K562 (cell line): ENCODE measurements at regions not wholly inside any gene's neighbourhood (a gene's known extent, or its start where the extent isn't known, plus 50 kb on each side); places are given as distances from the start of the nearest gene placed in this dataset.
A peak's percentile ranks its signal among the peaks of the same experiment; 100 is the strongest.

Experiments
- ATAC-seq: fragments of 200-7000 bp; cut with Tn5 transposase; 3 replicates; pipeline ENCODE4 v1.9.1; 2020; ENCODE audit warnings: moderate library complexity
- BruUV-seq: library from RNA; stranded (reverse); fragments of 400-500 nt; replicated peaks from 2 replicates; lab custom pipeline; 2021; lab: Mats Ljungman, UMichigan
- CTCF ChIA-PET: fragments of 300-600 bp; formaldehyde crosslinking; extraction: SDS; loops from one replicate; lab custom pipeline; 2021; ENCODE audit warnings: low intra/inter-chr PET ratio; lab: Yijun Ruan, JAX
- POLR2A ChIA-PET: fragments of 300-600, 350-650 bp; sonication (Branson Sonifier 250); formaldehyde crosslinking; extraction: SDS; loops from one replicate; lab custom pipeline; 2021; ENCODE audit warnings: antibody characterized with exemption, inconsistent platforms; lab: Yijun Ruan, JAX
- DNase-seq, 4 experiments: peaks; one replicate each; pipeline versions ENCODE4 v3.0.0 to v3.0.0-alpha.2; 2011 to 2018; ENCODE audit warnings: low spot score in 3 of 4, mixed read lengths in 3 of 4; ENCODE audit errors: extremely low read depth in 1 of 4
- FAIRE-seq: peaks from 2 replicates; lab custom pipeline; 2011; peaks lifted over from hg19 to GRCh38; lab: Jason Lieb, UNC
- H2AFZ ChIP-seq: 2 replicates; pipeline ENCODE4 v1.6.0; 2011; ENCODE audit warnings: low read depth, low read length, control low read depth, inconsistent platforms
- H3K27ac ChIP-seq: fragments of 200-600 bp; 3 replicates; pipeline ENCODE4 v1.8.0; 2011; ENCODE audit warnings: low read depth, mild to moderate bottlenecking, control low read depth, inconsistent platforms, low read length, moderate library complexity, mixed read lengths; ENCODE audit errors: extremely low read depth
- H3K27me3 ChIP-seq, 2 experiments: fragments of 300-600 bp in 1 of 2; 2 replicates in 1 of 2; 3 replicates in 1 of 2; pipeline versions ENCODE4 v1.6.0 to v1.8.0; 2011; ENCODE audit warnings: inconsistent platforms in 2 of 2, low read length in 2 of 2, mild to moderate bottlenecking in 1 of 2, mixed read lengths in 1 of 2, moderate library complexity in 1 of 2; ENCODE audit not compliant: control insufficient read depth in 2 of 2, insufficient read depth in 2 of 2
- H3K36me3 ChIP-seq: fragments of 300-600 bp; 3 replicates; pipeline ENCODE4 v1.8.0; 2011; ENCODE audit warnings: mild to moderate bottlenecking, low read length, inconsistent platforms; ENCODE audit not compliant: control insufficient read depth, insufficient read depth
- H3K4me1 ChIP-seq, 2 experiments: fragments of 200-600 bp in 1 of 2; replicated peaks in 1 of 2; 2 replicates in 1 of 2; 3 replicates in 1 of 2; pipeline versions ENCODE4 v1.5.1 to v1.8.0; 2011; ENCODE audit warnings: inconsistent platforms in 2 of 2, low read length in 2 of 2, mild to moderate bottlenecking in 1 of 2, mixed read lengths in 1 of 2, moderate library complexity in 1 of 2; ENCODE audit not compliant: control insufficient read depth in 2 of 2, insufficient read depth in 2 of 2
- H3K4me2 ChIP-seq: 2 replicates; pipeline ENCODE4 v1.6.1; 2011; ENCODE audit warnings: low read length, control low read depth, inconsistent platforms, mixed read lengths; ENCODE audit not compliant: insufficient read depth
- H3K4me3 ChIP-seq: fragments of 200-600 bp; sonication (generic), shearing (Covaris generic); 2 replicates; pipeline ENCODE4 v1.5.1; 2016; ENCODE audit warnings: control low read depth, inconsistent platforms
- H3K79me2 ChIP-seq: fragments of 200-600 bp; 3 replicates; pipeline ENCODE4 v1.8.0; 2011; ENCODE audit warnings: low read length, inconsistent platforms; ENCODE audit not compliant: control insufficient read depth, insufficient read depth
- H3K9ac ChIP-seq, 2 experiments: 2 replicates each; pipeline versions ENCODE4 v1.6.0 to v1.6.1; 2011; ENCODE audit warnings: low read depth in 2 of 2, low read length in 2 of 2, control low read depth in 1 of 2, inconsistent platforms in 1 of 2, mild to moderate bottlenecking in 1 of 2, mixed read lengths in 1 of 2; ENCODE audit not compliant: insufficient read depth in 1 of 2
- H3K9me1 ChIP-seq: one replicate; pipeline ENCODE4 v1.6.0; 2011; ENCODE audit warnings: inconsistent platforms, mild to moderate bottlenecking, low read length, moderate library complexity; ENCODE audit not compliant: control insufficient read depth, insufficient read depth
- H3K9me3 ChIP-seq: replicated peaks from 2 replicates; pipeline ENCODE4 v1.5.1; 2011; ENCODE audit warnings: low read depth, low read length, inconsistent platforms; ENCODE audit not compliant: control insufficient read depth, insufficient read depth
- H4K20me1 ChIP-seq: replicated peaks from 2 replicates; pipeline ENCODE4 v1.6.1; 2011; ENCODE audit warnings: low read length, inconsistent platforms, mixed read lengths; ENCODE audit not compliant: control insufficient read depth, insufficient read depth
- CREBBP ChIP-seq: IDR thresholded peaks from one replicate; pipeline ENCODE4 v1.6.1; 2012; ENCODE audit warnings: low read depth, mild to moderate bottlenecking, control low read depth, inconsistent platforms, low read length
- DLX4 ChIP-seq: fragments of 250-450 bp; sonication (Bioruptor Pico); IDR thresholded peaks from 2 replicates; pipeline ENCODE4 v1.6.1; 2021; ENCODE audit warnings: mild to moderate bottlenecking
- FOXA3 ChIP-seq, 2 experiments: fragments of 450-650 bp in 1 of 2; sonication (generic) in 1 of 2; formaldehyde crosslinking; IDR thresholded peaks in 1 of 2; conservative IDR thresholded peaks in 1 of 2; 2 replicates each; pipeline versions ENCODE4 v1.4.0 to v1.8.0; 2020 to 2022; ENCODE audit warnings: mild to moderate bottlenecking in 2 of 2, missing genetic modification reagents in 1 of 2
- FOXK1 ChIP-seq: sonication (generic); formaldehyde crosslinking; IDR thresholded peaks from 2 replicates; pipeline ENCODE4 v1.8.0; 2022; ENCODE audit warnings: missing genetic modification reagents, mild to moderate bottlenecking, borderline replicate concordance
- ILK ChIP-seq: fragments of 450-650 bp; IDR thresholded peaks from 2 replicates; pipeline ENCODE4 v1.6.1; 2016; ENCODE audit warnings: missing genetic modification characterization, low read depth, mild to moderate bottlenecking, missing compliant biosample characterization, moderate library complexity, borderline replicate concordance
- KAT7 ChIP-seq: sonication (generic); formaldehyde crosslinking; IDR thresholded peaks from 2 replicates; pipeline ENCODE4 v1.8.0; 2022; ENCODE audit warnings: missing genetic modification reagents, mild to moderate bottlenecking, borderline replicate concordance
- NELFE ChIP-seq: IDR thresholded peaks from 2 replicates; pipeline ENCODE4 v1.6.1; 2011; ENCODE audit warnings: mild to moderate bottlenecking; ENCODE audit not compliant: insufficient read depth, insufficient read length
- PHF21A ChIP-seq: fragments of 450-650 bp; IDR thresholded peaks from 2 replicates; pipeline ENCODE4 v1.6.1; 2017; ENCODE audit warnings: low read depth, borderline replicate concordance
- RFX1 ChIP-seq: fragments of 450-650 bp; IDR thresholded peaks from 2 replicates; pipeline ENCODE4 v1.6.1; 2016; ENCODE audit warnings: mild to moderate bottlenecking, moderate library complexity
- SFPQ ChIP-seq: fragments of 200-400 bp; formaldehyde crosslinking; IDR thresholded peaks from 2 replicates; pipeline ENCODE4 v1.6.1; 2017; ENCODE audit warnings: mild to moderate bottlenecking, low read depth, low read length, moderate library complexity
- TSC22D4 ChIP-seq: fragments of 450-650 bp; IDR thresholded peaks from 2 replicates; pipeline ENCODE4 v1.6.1; 2016; ENCODE audit warnings: missing genetic modification characterization, missing biosample characterization, control low read depth
- ZBED1 ChIP-seq: IDR thresholded peaks from 2 replicates; pipeline ENCODE4 v1.6.1; 2014
- ZNF449 ChIP-seq: fragments of 250-450 bp; sonication (Bioruptor Pico); IDR thresholded peaks from 2 replicates; pipeline ENCODE4 v1.8.0; 2022; ENCODE audit warnings: moderate library complexity, mild to moderate bottlenecking, inconsistent platforms
- ZNF75A ChIP-seq: fragments of 450-650 bp; formaldehyde crosslinking; IDR thresholded peaks from 2 replicates; pipeline ENCODE4 v1.4.0; 2020; ENCODE audit warnings: mild to moderate bottlenecking
- WGBS: fragments of 100-300 bp; shearing (Covaris generic); methylation state at CpG from one replicate; pipeline ENCODE4 v1.1.6; 2016; ENCODE audit warnings: low coverage, mixed read lengths; ENCODE audit not compliant: insufficient coverage; ENCODE audit errors: missing lambda C conversion rate; 5-methylcytosine and 5-hydroxymethylcytosine counted together
- in situ Hi-C: fragments of 300-500 bp; cut with MboI; formaldehyde crosslinking; loops from 4 replicates; pipeline ENCODE4 v1.15.0; 2018; ENCODE audit warnings: inconsistent platforms, mixed read lengths
- intact Hi-C: fragments of 100-400 bp; cut with micrococcal nuclease; formaldehyde crosslinking; loops from 2 replicates; pipeline ENCODE4 v1.14.2; 2022

- TF ChIP-seq ZNF449 (CRISPR knock-in tag) (no peak), KAT7 (CRISPR knock-in tag) (no peak)
- TF ChIP-seq, all 486 proteins: peak for 0
These were observed 500.2 kb upstream of the SPRED2 start (continued) for GRCh38 chr2:65932571-65932970.

- DNase-seq = no peak
These were observed 498.7 kb upstream of the SPRED2 start for GRCh38 chr2:65931056-65931455.

More at GRCh38 chr2:65931056-65931455, 498.7 kb upstream of the SPRED2 start:
- no peaks in the 10 kb centered on the region for H3K9me3 ChIP-seq
- peaks cover 0 to 19% of the 10 kb centered on the region in 2 experiments; a peak in 3 of 5 replicates for H3K27me3 ChIP-seq
- H3K4me2 ChIP-seq = no peak overlapping the region
- H3K79me2 ChIP-seq = no peaks in the 10 kb centered on the region
- no peak for ATAC-seq
- H3K9ac ChIP-seq = no peak overlapping the region
- no peaks in the 10 kb centered on the region for H3K36me3 ChIP-seq
- H4K20me1 ChIP-seq = no peaks in the 10 kb centered on the region
- H3K4me1 ChIP-seq = no peaks in the 10 kb centered on the region; a peak in 1 of 5 replicates
- no peak overlapping the region for H3K4me3 ChIP-seq
- 3% methylated on average over 4 of the region's 4 CpGs for WGBS
- H2AFZ ChIP-seq = 0 out of 2 replicates have a peak overlapping the region, but pooled peaks have one; percentile 54
- intact Hi-C loops (no loop called here), in situ Hi-C loops (no loop called here)
- no peaks in the 10 kb centered on the region for H3K9me1 ChIP-seq
- no TSS peak for BruUV-seq
- no peak for FAIRE-seq
- POLR2A ChIA-PET = no interaction called here
- no peak overlapping the region for H3K27ac ChIP-seq
- CTCF ChIA-PET = no interaction called here
- TF ChIP-seq FOXK1 (CRISPR knock-in tag) (no peak), RFX1 (no peak), SFPQ (no peak), ZNF75A (no peak), DLX4 (CRISPR knock-in tag) (no peak), NELFE (no peak), CREBBP (no peak), FOXA3 (CRISPR knock-in tag; conservative IDR thresholded peaks at IDR 0.05 in 1 of 2, IDR thresholded peaks at IDR 0.05 in 1 of 2) (no peak), ZBED1 (no peak), ILK (tag) (no peak), TSC22D4 (tag) (no peak), PHF21A (no peak)
